Head of caudate nucleus (tissue), 42 donors: ENCODE measurements at regions not wholly inside any gene's neighbourhood (a gene's known extent, or its start where the extent isn't known, plus 50 kb on each side); places are given as distances from the start of the nearest gene placed in this dataset.
"Not testable (repeated sequence)": the region's sequence is repeated elsewhere in the genome, so short reads cannot be mapped to it uniquely, and the experiment has no call there.

ENCODE experiments used
- DNase-seq, 42 donors: peaks; one replicate each; pipeline versions ENCODE4 v3.0.0 to v3.0.0-alpha.2; 2020 to 2021; ENCODE audit warnings: mixed read lengths in 7 of 42
- intact Hi-C: fragments of 100-400 bp; cut with DNase I; formaldehyde crosslinking; loops from one replicate; pipeline ENCODE4 v1.15.0; 2022

GRCh38 chr17:36690190-36690589 is 88.8 kb downstream of the MRM1 start:
- intact Hi-C loops: no loop called here
- DNase-seq: no peak

- intact Hi-C loops: no loop called here
- DNase-seq: no peak
Observed at GRCh38 chr17:36691606-36692005, 90.2 kb downstream of the MRM1 start.

- DNase-seq: no peak
- intact Hi-C loops: no loop called here
Observed at GRCh38 chr17:36695082-36695481, 93.7 kb downstream of the MRM1 start.

GRCh38 chr17:36695710-36696109 is 94.3 kb downstream of the MRM1 start:
- DNase-seq, intact Hi-C loops: not testable (repeated sequence)

- intact Hi-C loops: no loop called here
- DNase-seq: no peak
Observed at GRCh38 chr17:36696805-36697204, 95.4 kb downstream of the MRM1 start.

GRCh38 chr17:36697903-36698530 is 96.6 kb downstream of the MRM1 start:
- no peak for DNase-seq
- intact Hi-C loops: no loop called here

GRCh38 chr17:36701429-36702099 is 100.2 kb downstream of the MRM1 start:
- no peak for DNase-seq
- intact Hi-C loops: no loop called here

GRCh38 chr17:36702636-36703035 is 101.3 kb downstream of the MRM1 start:
- intact Hi-C loops: no loop called here
- DNase-seq: no peak

GRCh38 chr17:36703860-36704266 is 102.5 kb downstream of the MRM1 start:
- intact Hi-C loops: no loop called here
- peak in 41 of 42 donors; percentile 14 to 70 (median 46) for DNase-seq

GRCh38 chr17:36705283-36705795 is 104.0 kb downstream of the MRM1 start:
- no peak for DNase-seq
- intact Hi-C loops: no loop called here

GRCh38 chr17:36705874-36706731 is 104.7 kb downstream of the MRM1 start:
- intact Hi-C loops: no loop called here
- DNase-seq: peak in 35 of 42 donors; percentile 17 to 70 (median 36)

GRCh38 chr17:36707904-36708303 is 106.5 kb downstream of the MRM1 start:
- intact Hi-C loops: no loop called here
- no peak for DNase-seq

- no peak for DNase-seq
- intact Hi-C loops: no loop called here
Observed at GRCh38 chr17:36714789-36715188, 113.4 kb downstream of the MRM1 start.

- DNase-seq: no peak
- intact Hi-C loops: no loop called here
Observed at GRCh38 chr17:36715951-36716350, 114.6 kb downstream of the MRM1 start.

- intact Hi-C loops: no loop called here
- DNase-seq: no peak
Observed at GRCh38 chr17:36717088-36717487, 115.7 kb downstream of the MRM1 start.

- intact Hi-C loops: no loop called here
- no peak for DNase-seq
Observed at GRCh38 chr17:36720131-36720530, 118.7 kb downstream of the MRM1 start.

GRCh38 chr17:36721560-36722120 is 120.3 kb downstream of the MRM1 start:
- DNase-seq: no peak
- intact Hi-C loops: no loop called here

GRCh38 chr17:36722121-36722902 is 120.9 kb downstream of the MRM1 start:
- intact Hi-C loops: no loop called here
- DNase-seq: peak; percentile 26 to 86 (median 69)

GRCh38 chr17:36722903-36723263 is 121.5 kb downstream of the MRM1 start:
- intact Hi-C loops: no loop called here
- DNase-seq: no peak
